ENCODE measurements at regions not wholly inside any gene's neighbourhood (a gene's known extent, or its start where the extent isn't known, plus 50 kb on each side); places are given as distances from the start of the nearest gene placed in this dataset.
"Not testable (repeated sequence)": the region's sequence is repeated elsewhere in the genome, so short reads cannot be mapped to it uniquely, and the experiment has no call there.

GRCh38 chr16:79994418-79994817 lies 393.9 kb upstream of the MAF start:
- DNase-seq (ENCODE audit: insufficient read length, low spot score), result no peak

GRCh38 chr16:79993629-79994209 lies 393.2 kb upstream of the MAF start:
- no peak for FAIRE-seq
- DNase-seq (ENCODE audit: insufficient read length, low spot score), result no peak

More at GRCh38 chr16:79994418-79994817, 393.9 kb upstream of the MAF start:
- no peak for FAIRE-seq

- DNase-seq (ENCODE audit: insufficient read length, low spot score), result no peak
- FAIRE-seq, result no peak
These were observed 391.4 kb upstream of the MAF start for GRCh38 chr16:79991969-79992368.

GRCh38 chr16:79988721-79989220 lies 388.2 kb upstream of the MAF start:
- DNase-seq (ENCODE audit: insufficient read length, low spot score), result no peak
- FAIRE-seq, result no peak

GRCh38 chr16:79988089-79988488 lies 387.6 kb upstream of the MAF start:
- DNase-seq (ENCODE audit: insufficient read length, low spot score) (no peak), FAIRE-seq (no peak)

- FAIRE-seq (no peak), DNase-seq (ENCODE audit: insufficient read length, low spot score) (no peak)
These were observed 385.8 kb upstream of the MAF start for GRCh38 chr16:79986352-79986751.

- no peak for FAIRE-seq
- no peak for DNase-seq (ENCODE audit: insufficient read length, low spot score)
These were observed 385.1 kb upstream of the MAF start for GRCh38 chr16:79985606-79986005.

GRCh38 chr16:79984149-79984548 lies 383.6 kb upstream of the MAF start:
- not testable (repeated sequence) for DNase-seq (ENCODE audit: insufficient read length, low spot score); FAIRE-seq

GRCh38 chr16:79982862-79983261 lies 382.3 kb upstream of the MAF start:
- FAIRE-seq (no peak), DNase-seq (ENCODE audit: insufficient read length, low spot score) (no peak)

- FAIRE-seq, result no peak
- no peak for DNase-seq (ENCODE audit: insufficient read length, low spot score)
These were observed 381.8 kb upstream of the MAF start for GRCh38 chr16:79982361-79982760.

GRCh38 chr16:79981814-79982213 lies 381.3 kb upstream of the MAF start:
- no peak for DNase-seq (ENCODE audit: insufficient read length, low spot score)
- FAIRE-seq, result no peak

- DNase-seq (ENCODE audit: insufficient read length, low spot score) (no peak), FAIRE-seq (no peak)
These were observed 380.3 kb upstream of the MAF start for GRCh38 chr16:79980650-79981521.

GRCh38 chr16:79977940-79978836 lies 377.7 kb upstream of the MAF start:
- DNase-seq (ENCODE audit: insufficient read length, low spot score), result no peak
- FAIRE-seq, result no peak

GRCh38 chr16:79973320-79973719 lies 372.8 kb upstream of the MAF start:
- DNase-seq (ENCODE audit: insufficient read length, low spot score), result no peak
- FAIRE-seq, result no peak

GRCh38 chr16:79972053-79972704 lies 371.6 kb upstream of the MAF start:
- FAIRE-seq (no peak), DNase-seq (ENCODE audit: insufficient read length, low spot score) (no peak)

- DNase-seq (ENCODE audit: insufficient read length, low spot score) (no peak), FAIRE-seq (no peak)
These were observed 370.7 kb upstream of the MAF start for GRCh38 chr16:79971237-79971572.

- no peak for FAIRE-seq
These were observed 370.2 kb upstream of the MAF start for GRCh38 chr16:79970551-79971236.

GRCh38 chr16:79970087-79970486 lies 369.6 kb upstream of the MAF start:
- FAIRE-seq, result no peak
- no peak for DNase-seq (ENCODE audit: insufficient read length, low spot score)

More at GRCh38 chr16:79970551-79971236, 370.2 kb upstream of the MAF start:
- DNase-seq (ENCODE audit: insufficient read length, low spot score), result no peak

- FAIRE-seq (no peak), DNase-seq (ENCODE audit: insufficient read length, low spot score) (no peak)
These were observed 368.9 kb upstream of the MAF start for GRCh38 chr16:79969458-79969857.

GRCh38 chr16:79966226-79966625 lies 365.7 kb upstream of the MAF start:
- FAIRE-seq (no peak), DNase-seq (ENCODE audit: insufficient read length, low spot score) (no peak)
